WI38 (cell line): ENCODE measurements at regions not wholly inside any gene's neighbourhood (a gene's known extent, or its start where the extent isn't known, plus 50 kb on each side); places are given as distances from the start of the nearest gene placed in this dataset.
"Not testable (repeated sequence)": the region's sequence is repeated elsewhere in the genome, so short reads cannot be mapped to it uniquely, and the experiment has no call there.

Source experiments
- H3K4me3 ChIP-seq: 2 replicates; pipeline ENCODE4 v1.5.1; 2011; ENCODE audit warnings: low read depth, mild to moderate bottlenecking, control low read depth, low read length
- TF ChIP-seq, protein P1 (sequence below): IDR thresholded peaks from 2 replicates; pipeline ENCODE4 v1.5.1; 2012; ENCODE audit warnings: low read depth, mild to moderate bottlenecking, control low read depth, low read length

DNA sequence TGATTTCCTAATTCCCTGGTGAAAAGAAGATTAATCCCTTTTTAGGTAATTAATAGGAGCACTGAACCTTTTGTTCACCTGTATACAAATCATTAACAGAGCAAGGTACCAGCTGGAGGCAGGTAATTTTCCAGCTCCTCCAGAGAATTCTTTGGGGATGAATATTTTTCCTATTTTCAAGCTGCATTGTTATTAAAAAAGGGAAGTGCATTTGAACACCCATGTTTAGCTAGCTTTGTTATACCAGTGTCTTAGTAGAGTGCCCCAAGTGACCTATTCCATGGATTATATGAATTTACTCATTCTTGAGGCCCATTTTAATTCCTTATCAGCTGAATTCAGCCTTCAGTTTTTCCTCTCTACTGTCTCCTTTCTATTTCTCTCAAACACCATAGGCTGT, 73.2 kb upstream of the GOT2 start:
- TF ChIP-seq, protein P1, sequence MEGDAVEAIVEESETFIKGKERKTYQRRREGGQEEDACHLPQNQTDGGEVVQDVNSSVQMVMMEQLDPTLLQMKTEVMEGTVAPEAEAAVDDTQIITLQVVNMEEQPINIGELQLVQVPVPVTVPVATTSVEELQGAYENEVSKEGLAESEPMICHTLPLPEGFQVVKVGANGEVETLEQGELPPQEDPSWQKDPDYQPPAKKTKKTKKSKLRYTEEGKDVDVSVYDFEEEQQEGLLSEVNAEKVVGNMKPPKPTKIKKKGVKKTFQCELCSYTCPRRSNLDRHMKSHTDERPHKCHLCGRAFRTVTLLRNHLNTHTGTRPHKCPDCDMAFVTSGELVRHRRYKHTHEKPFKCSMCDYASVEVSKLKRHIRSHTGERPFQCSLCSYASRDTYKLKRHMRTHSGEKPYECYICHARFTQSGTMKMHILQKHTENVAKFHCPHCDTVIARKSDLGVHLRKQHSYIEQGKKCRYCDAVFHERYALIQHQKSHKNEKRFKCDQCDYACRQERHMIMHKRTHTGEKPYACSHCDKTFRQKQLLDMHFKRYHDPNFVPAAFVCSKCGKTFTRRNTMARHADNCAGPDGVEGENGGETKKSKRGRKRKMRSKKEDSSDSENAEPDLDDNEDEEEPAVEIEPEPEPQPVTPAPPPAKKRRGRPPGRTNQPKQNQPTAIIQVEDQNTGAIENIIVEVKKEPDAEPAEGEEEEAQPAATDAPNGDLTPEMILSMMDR, result no peak

DNA sequence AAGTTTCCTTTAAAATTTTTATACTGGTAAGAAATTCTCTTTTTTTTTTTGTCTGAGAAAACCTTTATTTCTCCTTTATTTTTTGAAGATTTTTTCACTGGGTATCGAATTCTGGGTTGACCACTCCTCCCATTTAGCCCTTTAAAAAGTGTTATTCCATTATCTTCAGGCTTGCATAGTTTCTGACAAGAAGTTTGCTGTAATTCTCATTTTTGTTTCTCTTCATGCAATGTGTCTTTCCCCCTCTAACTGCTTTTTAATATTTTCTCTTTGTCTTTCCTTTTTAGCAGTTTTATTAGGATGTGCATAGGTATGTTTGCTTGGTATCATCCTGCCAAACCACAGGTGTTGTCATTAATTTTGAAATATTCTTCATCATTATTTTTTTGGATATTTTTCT, 67.7 kb upstream of the GOT2 start:
- TF ChIP-seq, protein P1, result no peak
- no peak overlapping the region for H3K4me3 ChIP-seq

More for the DNA sequence above, 73.2 kb upstream of the GOT2 start:
- no peak overlapping the region for H3K4me3 ChIP-seq

DNA sequence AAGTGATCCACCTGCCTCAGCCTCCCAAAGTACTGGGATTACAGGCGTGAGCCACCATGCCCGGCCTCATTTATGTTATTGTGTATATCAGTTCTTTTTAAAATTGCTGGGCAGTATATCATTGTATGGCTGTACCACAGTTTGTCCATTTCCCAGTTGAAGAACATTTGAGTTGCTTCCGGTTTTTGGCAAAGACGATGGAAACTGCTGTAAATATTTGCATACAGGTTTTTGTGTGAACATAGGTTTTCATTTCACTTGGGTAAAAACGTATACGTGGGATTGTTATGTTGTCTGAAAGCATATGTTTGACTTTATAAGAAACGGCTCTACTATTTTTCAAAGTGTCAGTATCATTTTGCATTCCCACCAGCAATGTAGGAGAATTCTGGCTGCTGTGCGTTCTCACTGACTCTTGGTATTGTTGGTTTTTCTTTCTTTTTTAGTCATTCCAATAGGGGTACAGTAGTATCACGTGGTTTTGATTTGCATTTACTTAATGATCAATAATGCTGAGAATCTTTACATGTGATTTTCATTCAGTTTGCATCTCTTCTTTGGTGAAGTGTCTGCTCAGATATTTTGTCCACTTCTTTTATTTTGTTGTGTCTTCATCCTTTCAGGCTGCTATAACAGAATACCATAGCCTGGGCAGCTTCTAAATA, 63.2 kb upstream of the GOT2 start:
- TF ChIP-seq, protein P1, result no peak
- no peak overlapping the region for H3K4me3 ChIP-seq

DNA sequence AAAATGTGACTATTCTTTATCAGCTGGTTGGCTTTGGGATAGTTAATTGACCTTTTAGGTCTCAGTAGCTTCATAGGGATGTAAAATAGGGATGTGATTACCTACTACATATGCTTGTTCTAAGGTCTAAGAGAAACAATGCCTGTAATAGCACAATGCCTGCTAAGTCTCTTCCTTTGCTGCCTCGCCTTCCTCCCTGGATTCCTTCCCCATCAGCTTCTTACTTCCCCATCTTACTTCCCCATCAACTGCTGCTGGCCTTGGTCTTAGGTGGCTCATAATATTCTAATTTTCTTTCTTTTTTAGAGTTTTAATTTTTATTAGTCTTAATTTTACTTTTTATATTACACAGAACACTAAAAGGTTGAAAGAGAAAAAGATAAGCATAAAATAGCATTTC, 59.2 kb upstream of the GOT2 start:
- TF ChIP-seq, protein P1, result no peak
- no peak overlapping the region for H3K4me3 ChIP-seq

DNA sequence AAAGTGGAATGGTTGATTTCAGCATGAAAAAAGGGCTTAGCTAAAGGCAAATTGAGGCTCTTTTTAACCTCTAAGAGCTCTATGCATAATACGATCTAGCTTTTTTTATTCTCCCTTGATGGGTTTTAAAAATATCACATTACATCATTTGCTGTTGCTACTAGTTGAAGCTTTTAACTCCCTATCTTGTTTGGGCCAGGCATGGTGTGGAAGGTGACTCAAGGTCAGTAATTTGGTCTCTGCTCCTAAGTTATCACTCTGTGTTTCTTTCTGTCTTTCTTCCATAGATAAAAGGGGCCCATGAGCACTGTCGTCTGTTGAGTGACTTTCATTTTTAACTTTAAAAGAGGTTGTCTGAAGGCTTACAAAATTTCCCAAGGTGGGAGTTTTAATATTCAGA, 58.1 kb upstream of the GOT2 start:
- TF ChIP-seq, protein P1, result no peak
- H3K4me3 ChIP-seq, result no peak overlapping the region

DNA sequence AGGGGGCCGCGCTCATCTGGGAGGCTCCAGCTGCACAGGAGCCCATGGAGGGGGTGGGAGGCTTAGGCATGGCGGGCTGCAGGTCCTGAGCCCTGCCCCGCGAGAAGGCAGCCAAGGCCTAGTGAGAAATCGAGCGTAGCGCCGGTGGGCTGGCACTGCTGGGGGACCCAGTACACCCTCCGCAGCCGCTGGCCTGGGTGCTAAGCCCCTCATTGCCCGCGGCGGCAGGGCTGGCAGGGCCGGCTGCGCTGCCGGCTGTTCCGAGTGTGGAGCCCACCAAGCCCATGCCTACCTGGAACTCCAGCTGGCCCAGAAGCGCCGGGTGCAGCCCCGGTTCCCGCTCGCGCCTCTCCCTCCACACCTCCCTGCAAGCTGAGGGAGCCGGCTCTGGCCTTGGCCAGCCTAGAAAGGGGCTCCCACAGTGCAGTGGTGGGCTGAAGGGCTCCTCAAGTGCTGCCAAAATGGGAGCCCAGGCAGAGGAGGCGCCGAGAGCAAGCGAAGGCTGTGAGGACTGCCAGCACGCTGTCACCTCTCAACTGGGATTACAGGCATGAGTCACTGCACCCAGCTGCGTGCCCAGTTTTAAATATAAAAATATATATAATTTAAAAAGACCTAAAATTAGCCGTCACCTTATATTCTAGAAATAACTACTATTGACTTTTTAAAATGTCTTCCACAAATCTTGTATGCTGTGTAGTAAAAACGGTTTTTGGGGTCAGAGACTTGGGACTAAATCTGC, 56.9 kb upstream of the GOT2 start:
- H3K4me3 ChIP-seq, result not testable (repeated sequence)

DNA sequence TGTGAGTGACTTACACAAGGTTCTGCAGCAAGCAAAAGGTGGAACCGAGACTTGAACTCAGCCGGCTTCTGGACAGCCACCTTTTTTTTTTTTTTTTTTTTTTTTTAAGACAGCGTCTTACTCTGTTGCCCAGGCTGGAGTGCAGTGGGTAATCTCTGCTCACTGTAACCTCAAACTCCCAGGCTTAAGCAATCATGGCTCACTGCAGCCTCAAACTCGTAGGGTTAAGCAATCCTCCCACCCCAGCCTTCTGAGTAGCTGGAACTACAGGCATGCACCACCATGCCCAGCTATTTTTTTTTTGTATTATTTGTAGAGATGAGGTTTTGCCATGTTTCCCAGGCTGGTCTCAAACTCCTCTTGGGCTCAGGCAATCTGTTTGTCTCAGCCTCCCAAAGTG, 55.2 kb upstream of the GOT2 start:
- TF ChIP-seq, protein P1, result no peak

More for the DNA sequence above, 55.2 kb upstream of the GOT2 start:
- no peak overlapping the region for H3K4me3 ChIP-seq
